ENCODE measurements at regions not wholly inside any gene's neighbourhood (a gene's known extent, or its start where the extent isn't known, plus 50 kb on each side); places are given as distances from the start of the nearest gene placed in this dataset.

GRCh38 chr3:15875016-15875689, 77.4 kb upstream of the ANKRD28 start:
- no peak for TF ChIP-seq POLR2AphosphoS5 (IDR thresholded peaks at IDR 0.05; ENCODE audit: low read depth)
- no peak for TF ChIP-seq JUNB (IDR thresholded peaks at IDR 0.05; ENCODE audit: unreplicated experiment)
- TF ChIP-seq ZNF462 (CRISPR knock-in tag; IDR thresholded peaks at IDR 0.05), result no peak
- no peak for TF ChIP-seq EZH2phosphoT487 (IDR thresholded peaks at IDR 0.05; ENCODE audit: unreplicated experiment)
- no peak for TF ChIP-seq ETS1 (IDR thresholded peaks at IDR 0.05)
- no peak for TF ChIP-seq NANOG (IDR thresholded peaks at IDR 0.05; ENCODE audit: borderline replicate concordance)
- no peak for TF ChIP-seq CREB1 (CRISPR knock-in tag; IDR thresholded peaks at IDR 0.05; ENCODE audit: low read depth)
- no peak for TF ChIP-seq STAT1 (IDR thresholded peaks at IDR 0.05; ENCODE audit: unreplicated experiment)
- no peak for TF ChIP-seq ZNF331 (CRISPR knock-in tag; IDR thresholded peaks at IDR 0.05; ENCODE audit: low read depth)
- TF ChIP-seq ZNF114 (CRISPR knock-in tag; IDR thresholded peaks at IDR 0.05), result no peak
- TF ChIP-seq CTCF (conservative IDR thresholded peaks at IDR 0.05; ENCODE audit: low read depth in 2 of 2), result no peak
- TF ChIP-seq EZH2 (IDR thresholded peaks at IDR 0.05; ENCODE audit: low read depth, unreplicated experiment), result no peak
- TF ChIP-seq REST (IDR thresholded peaks at IDR 0.05; ENCODE audit: unreplicated experiment), result no peak
- peaks cover 7% of the 10 kb centered on the region for H3K9me3 Mint-ChIP-seq
- H4K20me1 ChIP-seq (replicated peaks; ENCODE audit: insufficient read depth), result no peaks in the 10 kb centered on the region
- H3K27me3 ChIP-seq (ENCODE audit: insufficient read depth), result no peaks in the 10 kb centered on the region
- no peaks in the 10 kb centered on the region for H3K4me1 Mint-ChIP-seq
- no peak overlapping the region for H2AFZ ChIP-seq
- no peak overlapping the region for H3K27ac ChIP-seq (ENCODE audit: low read depth)
- no peaks in the 10 kb centered on the region for H3K27me3 Mint-ChIP-seq (ENCODE audit: insufficient read depth, low read depth, poor library complexity)
- no peaks in the 10 kb centered on the region for H3F3A ChIP-seq (replicated peaks; ENCODE audit: low read depth)
- DNase-seq (ENCODE audit: low spot score) (no peak), ATAC-seq (no peak)
- H3K4me3 Mint-ChIP-seq, result no peak overlapping the region
- no peaks in the 10 kb centered on the region for H3K36me3 ChIP-seq (ENCODE audit: insufficient read depth)
- H3K9me2 ChIP-seq (ENCODE audit: insufficient read depth), result no peaks in the 10 kb centered on the region
- H3K79me2 ChIP-seq (replicated peaks; ENCODE audit: insufficient read depth), result no peaks in the 10 kb centered on the region
- no peak overlapping the region for H3K4me3 ChIP-seq
- no peak overlapping the region for H3K4me2 ChIP-seq
- no peak overlapping the region for H3K27ac Mint-ChIP-seq
- peaks cover 30% of the 10 kb centered on the region for H3K36me3 Mint-ChIP-seq (ENCODE audit: low read depth)
- H3K4me1 ChIP-seq (ENCODE audit: insufficient read depth), result no peaks in the 10 kb centered on the region
